Ovary (tissue), 7 donors: ENCODE measurements at regions not wholly inside any gene's neighbourhood (a gene's known extent, or its start where the extent isn't known, plus 50 kb on each side); places are given as distances from the start of the nearest gene placed in this dataset.

Experiments used
- DNase-seq, 5 donors: peaks; one replicate each; pipeline ENCODE4 v3.0.0-alpha.2; 2019 to 2020
- H3K27ac ChIP-seq, 2 donors: fragments of 200-600 bp; one replicate each; pipeline versions ENCODE4 v1.5.1 to v1.8.0; 2019 to 2022
- H3K27me3 ChIP-seq: fragments of 200-600 bp; one replicate; pipeline ENCODE4 v1.8.0; 2022
- H3K36me3 ChIP-seq: fragments of 200-600 bp; sonication (generic); one replicate; pipeline ENCODE4 v1.5.1; 2019
- H3K4me1 ChIP-seq: one replicate; pipeline ENCODE4 v1.8.1; 2013; ENCODE audit warnings: mild to moderate bottlenecking, moderate library complexity; ENCODE audit not compliant: insufficient read depth
- H3K4me3 ChIP-seq: fragments of 200-600 bp; sonication (generic); one replicate; pipeline ENCODE4 v1.5.1; 2017
- H3K9me3 ChIP-seq, 2 donors: fragments of 200-600 bp in 1 of 2; sonication (generic) in 1 of 2; one replicate each; pipeline versions ENCODE4 v1.5.1 to v1.8.1; 2013 to 2019; ENCODE audit warnings: mild to moderate bottlenecking in 1 of 2, moderate library complexity in 1 of 2
- CTCF ChIP-seq, 3 donors: fragments of 450-650 bp in 2 of 3; fragments of 200-600 bp in 1 of 3; IDR thresholded peaks; one replicate each; pipeline versions ENCODE4 v1.5.1 to v1.8.0; 2016 to 2022; ENCODE audit warnings: antibody characterized with exemption in 3 of 3, mild to moderate bottlenecking in 1 of 3
- EP300 ChIP-seq: sonication (generic); formaldehyde crosslinking; IDR thresholded peaks from one replicate; pipeline ENCODE4 v1.6.1; 2017; ENCODE audit warnings: antibody characterized with exemption
- POLR2A ChIP-seq: fragments of 450-650 bp; IDR thresholded peaks from one replicate; pipeline ENCODE4 v1.6.1; 2017; ENCODE audit warnings: antibody characterized with exemption, mild to moderate bottlenecking, moderate library complexity
- WGBS, 3 donors: extraction: QIAGEN DNeasy Blood & Tissue Kit in 1 of 3; methylation state at CpG; one replicate each; pipeline versions ENCODE4 v1.1.5 to v1.1.7; 2013 to 2017; 5-methylcytosine and 5-hydroxymethylcytosine counted together
- intact Hi-C, 4 donors: fragments of 100-400 bp; cut with DNase I; formaldehyde crosslinking; loops; one replicate each; pipeline versions ENCODE4 v1.11.0 to v1.15.1; 2022 to 2023
- donor health status: DM: no; HTN: no; CAD: no; lungs with moderate emphysema.
- donor health status: DM: no; HTN: no; CAD: no.
- donor health status: Bipolar disorder and iron deficiency.
- donor health status: DM: no; HTN: no; CAD: no.
- donor health status: DM: yes; HTN: yes; CAD: no.

GRCh38 chr7:131183611-131184119 lies 144.0 kb upstream of the MKLN1 start:
- 59 to 69% (median 67%) methylated on average over 3 of the region's 3 CpGs for WGBS, 3 donors
- Histone ChIP-seq H3K9me3 (no peaks in the 10 kb centered on the region), H3K4me1 (no peaks in the 10 kb centered on the region), H3K27ac (no peak overlapping the region), H3K27me3 (no peaks in the 10 kb centered on the region), H3K36me3 (no peaks in the 10 kb centered on the region), H3K4me3 (no peak overlapping the region)
- intact Hi-C loops = no loop called here
- DNase-seq = no peak
- no peak for TF ChIP-seq POLR2A
- TF ChIP-seq EP300 = no peak
- no peak for TF ChIP-seq CTCF (IDR thresholded peaks at IDR 0.05)

- Histone ChIP-seq H3K4me3 (no peak overlapping the region), H3K27ac (no peak overlapping the region), H3K9me3 (no peaks in the 10 kb centered on the region), H3K27me3 (no peaks in the 10 kb centered on the region), H3K36me3 (no peaks in the 10 kb centered on the region), H3K4me1 (no peaks in the 10 kb centered on the region)
- intact Hi-C loops = no loop called here
- no peak for DNase-seq
- 37 to 57% (median 48%) methylated on average over 7 of the region's 7 CpGs for WGBS, 3 donors
- TF ChIP-seq CTCF (IDR thresholded peaks at IDR 0.05) (no peak), POLR2A (no peak), EP300 (no peak)
These were observed 140.9 kb upstream of the MKLN1 start for GRCh38 chr7:131186816-131187215.

GRCh38 chr7:131188367-131189339 lies 139.0 kb upstream of the MKLN1 start:
- 71 to 83% (median 82%) methylated on average over 8 of the region's 8 CpGs for WGBS, 3 donors
- no peak for TF ChIP-seq EP300
- TF ChIP-seq CTCF (IDR thresholded peaks at IDR 0.05) = no peak
- TF ChIP-seq POLR2A = no peak
- H3K27me3 ChIP-seq = no peaks in the 10 kb centered on the region
- no peaks in the 10 kb centered on the region for H3K9me3 ChIP-seq
- H3K4me3 ChIP-seq = no peak overlapping the region
- no peak overlapping the region for H3K27ac ChIP-seq
- DNase-seq = no peak
- H3K36me3 ChIP-seq = no peaks in the 10 kb centered on the region
- H3K4me1 ChIP-seq = no peaks in the 10 kb centered on the region
- intact Hi-C loops = no loop called here

- H3K27ac ChIP-seq = no peak overlapping the region
- WGBS, 3 donors = 76 to 86% (median 83%) methylated on average over 5 of the region's 5 CpGs
- H3K4me3 ChIP-seq = no peak overlapping the region
- intact Hi-C loops = no loop called here
- no peaks in the 10 kb centered on the region for H3K9me3 ChIP-seq
- TF ChIP-seq EP300 (no peak), POLR2A (no peak), CTCF (IDR thresholded peaks at IDR 0.05) (no peak)
- DNase-seq = no peak
- no peaks in the 10 kb centered on the region for H3K4me1 ChIP-seq
- H3K27me3 ChIP-seq = no peaks in the 10 kb centered on the region
- no peaks in the 10 kb centered on the region for H3K36me3 ChIP-seq
These were observed 138.2 kb upstream of the MKLN1 start for GRCh38 chr7:131189488-131189887.
